K562 (cell line): ENCODE measurements at regions not wholly inside any gene's neighbourhood (a gene's known extent, or its start where the extent isn't known, plus 50 kb on each side); places are given as distances from the start of the nearest gene placed in this dataset.

Source experiments
- CHD4 ChIP-seq: fragments of 200-600 bp; sonication (generic); IDR thresholded peaks from 3 replicates; pipeline ENCODE4 v1.6.1; 2012; ENCODE audit warnings: low read depth, mild to moderate bottlenecking, mixed read lengths, low read length, inconsistent platforms; ENCODE audit not compliant: insufficient read depth, insufficient replicate concordance, poor library complexity, severe bottlenecking
- DPF2 ChIP-seq: fragments of 450-650 bp; IDR thresholded peaks from 2 replicates; pipeline ENCODE4 v1.6.1; 2016
- FOS ChIP-seq: IDR thresholded peaks from 3 replicates; pipeline ENCODE4 v1.6.1; 2011; ENCODE audit not compliant: insufficient read length; ENCODE audit errors: extremely low read depth
- HDAC3 ChIP-seq: fragments of 450-650 bp; IDR thresholded peaks from 2 replicates; pipeline ENCODE4 v1.6.1; 2018; ENCODE audit warnings: borderline replicate concordance, mild to moderate bottlenecking, moderate library complexity; ENCODE audit not compliant: partially characterized antibody
- HNRNPUL1 ChIP-seq: fragments of 200-400 bp; formaldehyde crosslinking; IDR thresholded peaks from 2 replicates; pipeline ENCODE4 v1.6.1; 2017; ENCODE audit warnings: low read length
- KHSRP ChIP-seq: fragments of 450-650 bp; IDR thresholded peaks from 2 replicates; pipeline ENCODE4 v1.6.1; 2017
- MED1 ChIP-seq: sonication (generic); formaldehyde crosslinking; IDR thresholded peaks from 2 replicates; pipeline ENCODE4 v1.8.1; 2023; ENCODE audit warnings: missing genetic modification reagents, borderline replicate concordance
- RBM25 ChIP-seq: fragments of 200-400 bp; formaldehyde crosslinking; IDR thresholded peaks from 2 replicates; pipeline ENCODE4 v1.6.1; 2018; ENCODE audit warnings: low read length, low read depth, moderate library complexity; ENCODE audit not compliant: severe bottlenecking
- RNF2 ChIP-seq: sonication (generic); IDR thresholded peaks from 2 replicates; pipeline ENCODE4 v1.6.1; 2016
- TAF7 ChIP-seq: fragments of 450-650 bp; IDR thresholded peaks from 2 replicates; pipeline ENCODE4 v1.6.1; 2016; ENCODE audit warnings: missing genetic modification characterization, missing compliant biosample characterization
- TF ChIP-seq, protein P1 (sequence below), 2 experiments: fragments of 450-650 bp; conservative IDR thresholded peaks; 2 replicates each; pipeline ENCODE4 v1.6.1; 2017; ENCODE audit warnings: mild to moderate bottlenecking in 2 of 2, moderate library complexity in 2 of 2
- TF ChIP-seq, protein P2 (sequence below): sonication (generic); formaldehyde crosslinking; IDR thresholded peaks from 2 replicates; pipeline ENCODE4 v1.8.0; 2022; ENCODE audit warnings: missing genetic modification reagents, mild to moderate bottlenecking, borderline replicate concordance
- TF ChIP-seq, protein P3 (sequence below): fragments of 250-450 bp; sonication (Bioruptor Pico); IDR thresholded peaks from 2 replicates; pipeline ENCODE4 v1.4.0; 2020
- TF ChIP-seq, protein P4 (sequence below): IDR thresholded peaks from 3 replicates; pipeline ENCODE4 v1.6.1; 2011; ENCODE audit warnings: borderline replicate concordance, mild to moderate bottlenecking; ENCODE audit not compliant: insufficient read length, insufficient read depth
- TF ChIP-seq, protein P5 (sequence below), 2 experiments: fragments of 450-650 bp in 1 of 2; sonication (generic) in 1 of 2; formaldehyde crosslinking; conservative IDR thresholded peaks; 2 replicates each; pipeline versions ENCODE4 v1.4.0 to v1.8.1; 2020 to 2022; ENCODE audit warnings: mild to moderate bottlenecking in 1 of 2, missing genetic modification reagents in 1 of 2
- TF ChIP-seq, protein P6 (sequence below): sonication (generic); formaldehyde crosslinking; IDR thresholded peaks from 2 replicates; pipeline ENCODE4 v1.8.0; 2022; ENCODE audit warnings: mild to moderate bottlenecking, missing genetic modification reagents
- TF ChIP-seq, protein P7 (sequence below): fragments of 250-450 bp; sonication (Bioruptor Pico); IDR thresholded peaks from 2 replicates; pipeline ENCODE4 v1.4.0; 2020; ENCODE audit warnings: mild to moderate bottlenecking, moderate library complexity, borderline replicate concordance

DNA sequence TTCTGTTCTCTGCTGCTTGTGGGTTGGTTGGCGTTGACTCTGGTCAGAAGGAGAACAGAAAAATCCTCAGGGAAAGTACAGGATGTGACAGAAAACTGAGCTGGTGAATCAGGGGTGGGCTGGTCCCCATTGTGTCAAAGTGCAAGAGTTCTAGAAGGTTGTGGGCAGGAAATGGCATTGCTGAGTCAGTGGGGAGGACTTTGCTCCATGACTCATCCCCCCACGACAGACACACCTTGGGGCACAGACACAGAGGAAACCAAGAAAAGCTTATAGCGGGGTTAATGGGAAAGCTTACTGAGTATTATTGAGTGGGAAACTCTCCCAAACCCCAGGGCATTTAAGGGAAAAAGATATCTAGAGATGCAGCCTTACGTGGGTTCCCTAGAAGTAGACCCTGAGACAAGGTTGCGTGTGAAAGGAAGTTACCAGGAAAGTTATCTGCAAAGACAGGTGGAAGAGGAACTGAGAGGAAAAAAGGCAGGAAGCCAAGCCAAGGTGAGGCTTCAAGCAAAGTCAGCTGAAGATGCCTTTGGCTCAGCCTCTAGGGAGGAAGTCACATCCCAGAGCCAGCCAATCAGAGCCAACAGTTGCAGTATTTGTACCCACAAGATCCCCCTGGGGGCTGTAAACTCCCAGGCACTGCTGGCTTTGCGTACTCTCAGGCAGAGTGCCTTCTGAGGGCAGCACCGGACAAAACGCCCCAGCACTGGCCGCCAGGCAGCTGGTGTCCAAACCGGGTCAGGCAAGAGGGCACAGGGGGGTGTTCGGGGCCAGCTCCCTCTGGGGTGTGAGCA, 86.4 kb downstream of the FOXL1 start (continued):
- TF ChIP-seq, protein P1, sequence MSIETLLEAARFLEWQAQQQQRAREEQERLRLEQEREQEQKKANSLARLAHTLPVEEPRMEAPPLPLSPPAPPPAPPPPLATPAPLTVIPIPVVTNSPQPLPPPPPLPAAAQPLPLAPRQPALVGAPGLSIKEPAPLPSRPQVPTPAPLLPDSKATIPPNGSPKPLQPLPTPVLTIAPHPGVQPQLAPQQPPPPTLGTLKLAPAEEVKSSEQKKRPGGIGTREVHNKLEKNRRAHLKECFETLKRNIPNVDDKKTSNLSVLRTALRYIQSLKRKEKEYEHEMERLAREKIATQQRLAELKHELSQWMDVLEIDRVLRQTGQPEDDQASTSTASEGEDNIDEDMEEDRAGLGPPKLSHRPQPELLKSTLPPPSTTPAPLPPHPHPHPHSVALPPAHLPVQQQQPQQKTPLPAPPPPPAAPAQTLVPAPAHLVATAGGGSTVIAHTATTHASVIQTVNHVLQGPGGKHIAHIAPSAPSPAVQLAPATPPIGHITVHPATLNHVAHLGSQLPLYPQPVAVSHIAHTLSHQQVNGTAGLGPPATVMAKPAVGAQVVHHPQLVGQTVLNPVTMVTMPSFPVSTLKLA (conservative IDR thresholded peaks at IDR 0.05) = 0 out of 4 replicates have a peak, but pooled peaks of 1 of the 2 experiments have one; percentile 31
- TF ChIP-seq, protein P2, sequence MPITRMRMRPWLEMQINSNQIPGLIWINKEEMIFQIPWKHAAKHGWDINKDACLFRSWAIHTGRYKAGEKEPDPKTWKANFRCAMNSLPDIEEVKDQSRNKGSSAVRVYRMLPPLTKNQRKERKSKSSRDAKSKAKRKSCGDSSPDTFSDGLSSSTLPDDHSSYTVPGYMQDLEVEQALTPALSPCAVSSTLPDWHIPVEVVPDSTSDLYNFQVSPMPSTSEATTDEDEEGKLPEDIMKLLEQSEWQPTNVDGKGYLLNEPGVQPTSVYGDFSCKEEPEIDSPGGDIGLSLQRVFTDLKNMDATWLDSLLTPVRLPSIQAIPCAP = no peak
- TF ChIP-seq, protein P3, sequence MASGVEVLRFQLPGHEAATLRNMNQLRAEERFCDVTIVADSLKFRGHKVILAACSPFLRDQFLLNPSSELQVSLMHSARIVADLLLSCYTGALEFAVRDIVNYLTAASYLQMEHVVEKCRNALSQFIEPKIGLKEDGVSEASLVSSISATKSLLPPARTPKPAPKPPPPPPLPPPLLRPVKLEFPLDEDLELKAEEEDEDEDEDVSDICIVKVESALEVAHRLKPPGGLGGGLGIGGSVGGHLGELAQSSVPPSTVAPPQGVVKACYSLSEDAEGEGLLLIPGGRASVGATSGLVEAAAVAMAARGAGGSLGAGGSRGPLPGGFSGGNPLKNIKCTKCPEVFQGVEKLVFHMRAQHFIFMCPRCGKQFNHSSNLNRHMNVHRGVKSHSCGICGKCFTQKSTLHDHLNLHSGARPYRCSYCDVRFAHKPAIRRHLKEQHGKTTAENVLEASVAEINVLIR (CRISPR knock-in tag) = no peak
- TF ChIP-seq DPF2 (peak; percentile 83), FOS (peak; percentile 38), HNRNPUL1 (no peak), RBM25 (no peak), CHD4 (no peak), RNF2 (peak; percentile 69; the same call in 1 of the 2 replicates), KHSRP (no peak), HDAC3 (peak; percentile 22), MED1 (CRISPR knock-in tag) (no peak), TAF7 (tag) (no peak)
- TF ChIP-seq, protein P4, sequence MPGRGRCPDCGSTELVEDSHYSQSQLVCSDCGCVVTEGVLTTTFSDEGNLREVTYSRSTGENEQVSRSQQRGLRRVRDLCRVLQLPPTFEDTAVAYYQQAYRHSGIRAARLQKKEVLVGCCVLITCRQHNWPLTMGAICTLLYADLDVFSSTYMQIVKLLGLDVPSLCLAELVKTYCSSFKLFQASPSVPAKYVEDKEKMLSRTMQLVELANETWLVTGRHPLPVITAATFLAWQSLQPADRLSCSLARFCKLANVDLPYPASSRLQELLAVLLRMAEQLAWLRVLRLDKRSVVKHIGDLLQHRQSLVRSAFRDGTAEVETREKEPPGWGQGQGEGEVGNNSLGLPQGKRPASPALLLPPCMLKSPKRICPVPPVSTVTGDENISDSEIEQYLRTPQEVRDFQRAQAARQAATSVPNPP = no peak
- TF ChIP-seq, protein P5, sequence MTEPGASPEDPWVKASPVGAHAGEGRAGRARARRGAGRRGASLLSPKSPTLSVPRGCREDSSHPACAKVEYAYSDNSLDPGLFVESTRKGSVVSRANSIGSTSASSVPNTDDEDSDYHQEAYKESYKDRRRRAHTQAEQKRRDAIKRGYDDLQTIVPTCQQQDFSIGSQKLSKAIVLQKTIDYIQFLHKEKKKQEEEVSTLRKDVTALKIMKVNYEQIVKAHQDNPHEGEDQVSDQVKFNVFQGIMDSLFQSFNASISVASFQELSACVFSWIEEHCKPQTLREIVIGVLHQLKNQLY (CRISPR knock-in tag; conservative IDR thresholded peaks at IDR 0.05) = no peak
- TF ChIP-seq, protein P6, sequence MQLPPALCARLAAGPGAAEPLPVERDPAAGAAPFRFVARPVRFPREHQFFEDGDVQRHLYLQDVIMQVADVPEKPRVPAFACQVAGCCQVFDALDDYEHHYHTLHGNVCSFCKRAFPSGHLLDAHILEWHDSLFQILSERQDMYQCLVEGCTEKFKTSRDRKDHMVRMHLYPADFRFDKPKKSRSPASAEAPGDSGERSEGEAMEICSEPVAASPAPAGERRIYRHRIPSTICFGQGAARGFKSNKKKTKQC (CRISPR knock-in tag) = no peak
- TF ChIP-seq, protein P7, sequence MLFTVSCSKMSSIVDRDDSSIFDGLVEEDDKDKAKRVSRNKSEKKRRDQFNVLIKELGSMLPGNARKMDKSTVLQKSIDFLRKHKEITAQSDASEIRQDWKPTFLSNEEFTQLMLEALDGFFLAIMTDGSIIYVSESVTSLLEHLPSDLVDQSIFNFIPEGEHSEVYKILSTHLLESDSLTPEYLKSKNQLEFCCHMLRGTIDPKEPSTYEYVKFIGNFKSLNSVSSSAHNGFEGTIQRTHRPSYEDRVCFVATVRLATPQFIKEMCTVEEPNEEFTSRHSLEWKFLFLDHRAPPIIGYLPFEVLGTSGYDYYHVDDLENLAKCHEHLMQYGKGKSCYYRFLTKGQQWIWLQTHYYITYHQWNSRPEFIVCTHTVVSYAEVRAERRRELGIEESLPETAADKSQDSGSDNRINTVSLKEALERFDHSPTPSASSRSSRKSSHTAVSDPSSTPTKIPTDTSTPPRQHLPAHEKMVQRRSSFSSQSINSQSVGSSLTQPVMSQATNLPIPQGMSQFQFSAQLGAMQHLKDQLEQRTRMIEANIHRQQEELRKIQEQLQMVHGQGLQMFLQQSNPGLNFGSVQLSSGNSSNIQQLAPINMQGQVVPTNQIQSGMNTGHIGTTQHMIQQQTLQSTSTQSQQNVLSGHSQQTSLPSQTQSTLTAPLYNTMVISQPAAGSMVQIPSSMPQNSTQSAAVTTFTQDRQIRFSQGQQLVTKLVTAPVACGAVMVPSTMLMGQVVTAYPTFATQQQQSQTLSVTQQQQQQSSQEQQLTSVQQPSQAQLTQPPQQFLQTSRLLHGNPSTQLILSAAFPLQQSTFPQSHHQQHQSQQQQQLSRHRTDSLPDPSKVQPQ (CRISPR knock-in tag) = no peak
